ENCODE measurements at regions not wholly inside any gene's neighbourhood (a gene's known extent, or its start where the extent isn't known, plus 50 kb on each side); places are given as distances from the start of the nearest gene placed in this dataset.
"Not testable (repeated sequence)": the region's sequence is repeated elsewhere in the genome, so short reads cannot be mapped to it uniquely, and the experiment has no call there.

DNA sequence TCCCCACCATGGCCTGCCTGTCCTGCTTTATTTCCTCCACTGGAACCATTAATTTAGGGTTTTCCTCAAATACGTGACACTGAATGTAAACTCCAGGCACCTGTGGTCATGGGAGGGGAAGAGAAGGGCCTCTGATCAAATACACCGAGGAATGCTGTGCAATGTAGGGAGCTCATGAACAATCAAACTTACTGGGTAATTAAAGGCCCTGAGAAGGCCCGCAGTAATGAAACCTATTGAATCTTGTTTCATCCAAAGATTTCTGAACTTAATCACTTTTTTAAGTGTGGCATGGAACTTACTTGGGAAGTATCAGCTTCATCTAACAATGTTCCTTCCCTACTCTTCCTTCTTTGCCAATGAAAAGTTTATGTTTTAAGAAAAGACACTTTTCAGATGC, 299.8 kb downstream of the MIAT start:
- Mint-ChIP-seq H3K27me3 (ENCODE audit: low read depth) (peaks cover 18% of the 10 kb centered on the region), H3K4me3 (no peak overlapping the region), H3K4me1 (ENCODE audit: low read depth) (no peaks in the 10 kb centered on the region), H3K9me3 (no peaks in the 10 kb centered on the region), H3K36me3 (ENCODE audit: low read depth) (no peaks in the 10 kb centered on the region), H3K27ac (no peak overlapping the region)
- no peak for DNase-seq
- CTCF ChIA-PET, result no interaction called here
- intact Hi-C loops (cut with micrococcal nuclease), result no loop called here

DNA sequence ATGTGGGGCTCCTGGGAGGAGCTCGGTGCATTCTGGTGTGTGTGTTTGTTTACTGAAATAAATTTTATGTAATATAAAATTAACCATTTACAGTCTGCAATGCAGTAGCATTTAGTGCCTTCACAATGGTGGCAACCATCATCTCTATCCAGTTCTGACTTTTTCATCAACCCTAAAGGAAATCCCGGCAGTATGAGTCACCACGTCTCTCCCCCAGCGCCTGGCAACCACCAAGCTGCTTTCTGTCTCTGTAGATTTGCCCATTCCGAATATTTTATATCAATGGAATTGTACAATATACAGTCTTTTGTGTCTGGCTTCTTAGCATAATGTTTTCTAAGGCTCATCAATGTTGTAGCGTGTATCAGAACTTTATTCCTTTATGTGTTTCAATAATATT, 300.5 kb downstream of the MIAT start:
- Mint-ChIP-seq H3K27ac (no peak overlapping the region), H3K27me3 (ENCODE audit: low read depth) (peaks cover 11% of the 10 kb centered on the region), H3K36me3 (ENCODE audit: low read depth) (no peaks in the 10 kb centered on the region), H3K9me3 (no peaks in the 10 kb centered on the region), H3K4me3 (no peak overlapping the region), H3K4me1 (ENCODE audit: low read depth) (no peaks in the 10 kb centered on the region)
- CTCF ChIA-PET, result no interaction called here
- DNase-seq, result no peak
- intact Hi-C loops (cut with micrococcal nuclease), result no loop called here

DNA sequence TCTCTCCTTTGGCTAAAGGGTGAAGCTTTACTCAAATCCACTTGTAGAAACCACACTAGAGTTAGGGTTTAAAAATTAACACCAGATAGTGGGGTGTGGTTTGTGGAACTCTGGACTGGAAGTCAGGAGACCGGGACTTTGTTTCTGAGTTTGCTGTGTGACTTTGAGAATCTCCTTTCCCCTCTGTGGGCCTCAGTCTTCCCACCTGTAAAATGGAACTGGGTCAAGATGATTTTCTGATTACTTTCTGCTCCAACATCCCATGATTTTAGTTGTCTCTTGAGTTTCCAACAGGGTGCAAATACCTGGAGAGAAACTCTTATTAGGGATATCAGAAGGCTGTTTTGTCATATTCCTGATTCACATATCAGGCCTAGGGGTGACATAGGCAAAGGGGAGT, 301.0 kb downstream of the MIAT start:
- H3K27me3 Mint-ChIP-seq (ENCODE audit: low read depth), result peaks cover 7% of the 10 kb centered on the region
- no peak overlapping the region for H3K27ac Mint-ChIP-seq
- no peak overlapping the region for H3K4me3 Mint-ChIP-seq
- CTCF ChIA-PET, result no interaction called here
- intact Hi-C loops (cut with micrococcal nuclease), result no loop called here
- H3K36me3 Mint-ChIP-seq (ENCODE audit: low read depth), result no peaks in the 10 kb centered on the region
- DNase-seq, result no peak
- no peaks in the 10 kb centered on the region for H3K4me1 Mint-ChIP-seq (ENCODE audit: low read depth)
- no peaks in the 10 kb centered on the region for H3K9me3 Mint-ChIP-seq

DNA sequence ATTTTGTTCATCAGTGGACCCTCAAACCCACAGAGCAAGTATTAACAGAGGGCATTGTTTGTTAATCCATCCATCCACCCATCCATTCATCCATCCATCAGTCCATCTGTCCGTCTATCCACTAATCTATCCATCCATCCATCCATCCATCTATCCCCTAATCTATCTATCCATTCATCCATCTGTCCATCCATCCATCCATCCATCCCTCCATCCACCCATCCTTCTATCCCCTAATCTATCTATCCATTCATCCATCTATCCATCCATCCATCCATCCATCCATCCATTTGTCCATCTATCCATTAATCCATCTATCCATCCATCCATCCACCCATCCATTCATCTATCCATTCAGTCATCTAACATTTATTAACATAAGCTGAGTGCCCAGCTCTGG, 307.3 kb downstream of the MIAT start:
- H3K36me3 Mint-ChIP-seq (ENCODE audit: low read depth), result no peaks in the 10 kb centered on the region
- H3K27me3 Mint-ChIP-seq (ENCODE audit: low read depth), result no peaks in the 10 kb centered on the region
- intact Hi-C loops (cut with micrococcal nuclease), result no loop called here
- H3K4me3 Mint-ChIP-seq, result no peak overlapping the region
- H3K4me1 Mint-ChIP-seq (ENCODE audit: low read depth), result no peaks in the 10 kb centered on the region
- DNase-seq, result no peak
- no peak overlapping the region for H3K27ac Mint-ChIP-seq
- CTCF ChIA-PET, result interaction anchor here (0.7 kb wide), 1 partner anchor 1448 kb away, joined by 3 read pairs; no protein-coding TSS in a partner anchor
- peaks cover 9% of the 10 kb centered on the region for H3K9me3 Mint-ChIP-seq

DNA sequence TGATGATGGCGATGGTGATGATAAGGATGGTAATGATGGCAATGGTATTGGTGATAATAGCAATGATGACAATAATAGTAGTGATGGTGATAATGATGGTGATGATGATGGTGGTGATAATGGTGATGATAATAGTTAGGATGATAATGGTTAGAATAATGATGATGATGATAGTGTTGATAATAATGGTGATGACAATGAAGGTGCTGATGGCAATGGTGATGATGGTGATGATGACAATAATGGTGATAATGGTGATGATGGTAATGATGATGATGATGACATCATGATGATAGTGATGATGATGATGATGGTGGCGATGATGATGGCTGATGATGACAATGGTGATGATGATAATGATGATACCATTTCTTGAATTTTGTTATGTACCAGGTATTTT, 309.9 kb downstream of the MIAT start:
- CTCF ChIA-PET, result no interaction called here
- Mint-ChIP-seq H3K27ac (no peak overlapping the region), H3K4me1 (ENCODE audit: low read depth) (no peaks in the 10 kb centered on the region), H3K4me3 (no peak overlapping the region), H3K9me3 (peaks cover 9% of the 10 kb centered on the region), H3K36me3 (ENCODE audit: low read depth) (no peaks in the 10 kb centered on the region), H3K27me3 (ENCODE audit: low read depth) (peaks cover 10% of the 10 kb centered on the region)
- DNase-seq, result no peak
- intact Hi-C loops (cut with micrococcal nuclease), result no loop called here

DNA sequence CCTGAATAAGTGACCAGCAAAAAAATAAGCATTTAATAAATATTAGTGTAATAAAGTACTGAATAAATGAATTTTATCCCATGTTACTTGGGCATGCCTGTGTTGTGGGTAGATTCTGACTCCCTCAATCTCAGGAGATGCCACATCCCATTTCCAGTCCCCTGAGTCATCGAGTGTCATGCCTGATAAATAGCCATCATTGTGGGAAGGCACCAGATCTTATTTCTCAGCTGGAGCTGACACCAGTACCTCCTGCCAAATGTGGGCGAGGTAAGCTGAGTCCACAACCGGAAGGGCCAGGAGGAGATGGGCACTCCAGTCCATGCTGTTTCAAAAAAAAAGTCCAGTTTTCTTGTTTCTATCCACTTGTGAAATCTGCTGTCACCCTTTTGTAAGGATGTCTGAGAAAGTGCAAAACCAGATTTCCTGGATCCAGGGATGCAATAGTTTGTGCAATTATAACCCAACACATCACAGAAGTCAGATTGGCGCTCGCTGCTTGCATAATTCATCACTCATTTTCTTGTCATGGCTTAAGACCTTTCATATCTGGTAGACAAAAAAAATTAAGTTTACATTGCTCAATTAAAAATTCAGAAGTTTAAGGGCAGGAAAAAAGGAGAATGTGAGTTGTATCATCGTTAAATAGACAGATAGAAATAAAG, 311.6 kb downstream of the MIAT start:
- intact Hi-C loops (cut with micrococcal nuclease), result no loop called here
- H3K27me3 Mint-ChIP-seq (ENCODE audit: low read depth), result peaks cover 10% of the 10 kb centered on the region
- no peak for DNase-seq
- CTCF ChIA-PET, result no interaction called here
- no peak overlapping the region for H3K27ac Mint-ChIP-seq
- H3K4me3 Mint-ChIP-seq, result no peak overlapping the region
- H3K36me3 Mint-ChIP-seq (ENCODE audit: low read depth), result no peaks in the 10 kb centered on the region
- peaks cover 9% of the 10 kb centered on the region for H3K9me3 Mint-ChIP-seq
- H3K4me1 Mint-ChIP-seq (ENCODE audit: low read depth), result no peaks in the 10 kb centered on the region

DNA sequence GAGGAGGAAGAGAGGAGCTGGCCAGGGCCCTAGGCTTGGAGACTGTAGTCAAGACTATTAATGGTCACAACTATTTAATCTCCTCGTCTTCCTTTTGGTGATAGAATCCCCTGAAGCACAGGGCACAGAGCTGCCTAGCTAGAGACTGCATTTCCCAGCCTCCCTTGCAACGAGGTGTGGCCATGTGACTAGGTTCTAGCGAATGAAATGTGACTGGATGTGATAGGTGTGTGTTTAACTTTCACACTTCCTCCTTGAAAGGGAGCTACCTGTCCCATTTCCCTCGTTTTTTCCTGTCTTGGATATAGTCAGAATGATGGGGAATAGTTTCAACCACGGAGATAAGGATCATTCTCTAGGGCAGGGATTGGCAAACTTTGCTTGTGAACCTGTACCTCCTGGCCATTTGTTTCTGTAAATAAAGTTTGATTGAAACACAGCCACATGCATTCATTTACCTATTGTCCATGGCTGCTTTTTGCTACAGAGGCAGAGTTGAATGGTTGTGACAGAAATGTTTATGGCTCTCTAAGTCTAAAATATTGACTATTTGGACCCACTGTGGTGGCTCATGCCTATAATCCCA, 313.5 kb downstream of the MIAT start:
- Mint-ChIP-seq H3K36me3 (ENCODE audit: low read depth) (no peaks in the 10 kb centered on the region), H3K27ac (no peak overlapping the region), H3K9me3 (no peaks in the 10 kb centered on the region), H3K27me3 (ENCODE audit: low read depth) (peaks cover 10% of the 10 kb centered on the region), H3K4me1 (ENCODE audit: low read depth) (no peaks in the 10 kb centered on the region), H3K4me3 (no peak overlapping the region)
- DNase-seq, result peak; percentile 7
- intact Hi-C loops (cut with micrococcal nuclease), result no loop called here
- CTCF ChIA-PET, result no interaction called here

GRCh38 chr22:26972286-26972685, 314.9 kb downstream of the MIAT start:
- H3K4me1 Mint-ChIP-seq (ENCODE audit: low read depth), result no peaks in the 10 kb centered on the region
- DNase-seq, result no peak
- H3K27me3 Mint-ChIP-seq (ENCODE audit: low read depth), result peaks cover 10% of the 10 kb centered on the region
- H3K27ac Mint-ChIP-seq, result no peak overlapping the region
- H3K36me3 Mint-ChIP-seq (ENCODE audit: low read depth), result no peaks in the 10 kb centered on the region
- intact Hi-C loops (cut with micrococcal nuclease), result no loop called here
- CTCF ChIA-PET, result no interaction called here
- no peak overlapping the region for H3K4me3 Mint-ChIP-seq
- no peaks in the 10 kb centered on the region for H3K9me3 Mint-ChIP-seq

- H3K4me3 Mint-ChIP-seq; DNase-seq; H3K4me1 Mint-ChIP-seq (ENCODE audit: low read depth); H3K27ac Mint-ChIP-seq; H3K36me3 Mint-ChIP-seq (ENCODE audit: low read depth); CTCF ChIA-PET; intact Hi-C loops (cut with micrococcal nuclease); H3K9me3 Mint-ChIP-seq: not testable (repeated sequence)
- H3K27me3 Mint-ChIP-seq (ENCODE audit: low read depth), result peaks cover 13% of the 10 kb centered on the region
These were observed 315.5 kb downstream of the MIAT start for GRCh38 chr22:26972915-26973314.

GRCh38 chr22:26974034-26974433, 316.6 kb downstream of the MIAT start:
- H3K27ac Mint-ChIP-seq, result no peak overlapping the region
- CTCF ChIA-PET, result no interaction called here
- H3K9me3 Mint-ChIP-seq, result no peaks in the 10 kb centered on the region
- DNase-seq, result no peak
- peaks cover 13% of the 10 kb centered on the region for H3K27me3 Mint-ChIP-seq (ENCODE audit: low read depth)
- intact Hi-C loops (cut with micrococcal nuclease), result no loop called here
- no peak overlapping the region for H3K4me3 Mint-ChIP-seq
- H3K36me3 Mint-ChIP-seq (ENCODE audit: low read depth), result no peaks in the 10 kb centered on the region
- H3K4me1 Mint-ChIP-seq (ENCODE audit: low read depth), result no peaks in the 10 kb centered on the region

GRCh38 chr22:26974914-26975803, 317.8 kb downstream of the MIAT start:
- intact Hi-C loops (cut with micrococcal nuclease), result no loop called here
- H3K4me1 Mint-ChIP-seq (ENCODE audit: low read depth), result no peaks in the 10 kb centered on the region
- peaks cover 12% of the 10 kb centered on the region for H3K27me3 Mint-ChIP-seq (ENCODE audit: low read depth)
- CTCF ChIA-PET, result no interaction called here
- no peaks in the 10 kb centered on the region for H3K9me3 Mint-ChIP-seq
- H3K4me3 Mint-ChIP-seq, result no peak overlapping the region
- H3K27ac Mint-ChIP-seq, result no peak overlapping the region
- H3K36me3 Mint-ChIP-seq (ENCODE audit: low read depth), result no peaks in the 10 kb centered on the region
- DNase-seq, result no peak

DNA sequence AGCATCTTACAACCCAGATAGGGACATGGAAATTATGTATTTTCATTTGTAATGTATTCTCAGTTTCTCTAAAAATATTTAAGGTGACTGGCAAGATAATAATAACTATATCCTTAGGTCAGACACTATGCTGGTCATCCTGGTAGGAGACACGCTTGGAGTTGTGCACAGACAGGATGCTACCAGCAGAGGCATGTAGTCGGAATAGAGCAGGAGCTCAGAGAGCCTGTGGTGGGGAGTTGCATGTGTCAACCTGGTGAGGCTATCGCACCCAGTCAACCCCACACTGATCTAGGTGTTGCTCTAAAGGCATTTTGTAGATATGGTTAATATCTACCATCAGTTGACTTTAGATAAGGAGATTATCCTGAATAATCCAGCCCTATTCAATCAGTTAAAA, 318.5 kb downstream of the MIAT start:
- intact Hi-C loops (cut with micrococcal nuclease), result no loop called here
- Mint-ChIP-seq H3K27ac (no peak overlapping the region), H3K36me3 (ENCODE audit: low read depth) (no peaks in the 10 kb centered on the region), H3K4me3 (no peak overlapping the region), H3K27me3 (ENCODE audit: low read depth) (peaks cover 7% of the 10 kb centered on the region), H3K4me1 (ENCODE audit: low read depth) (no peaks in the 10 kb centered on the region), H3K9me3 (no peaks in the 10 kb centered on the region)
- CTCF ChIA-PET, result no interaction called here
- DNase-seq, result no peak
